Colonic mucosa (tissue), 4 donors: ENCODE measurements at regions not wholly inside any gene's neighbourhood (a gene's known extent, or its start where the extent isn't known, plus 50 kb on each side); places are given as distances from the start of the nearest gene placed in this dataset.
"Not testable (repeated sequence)": the region's sequence is repeated elsewhere in the genome, so short reads cannot be mapped to it uniquely, and the experiment has no call there.

Experiments
- DNase-seq: peaks from one replicate; pipeline ENCODE4 v3.0.0-alpha.2; 2020
- H3K27ac ChIP-seq: fragments of 200-600 bp; one replicate; pipeline ENCODE4 v1.8.0; 2021
- H3K27me3 ChIP-seq: fragments of 200-600 bp; one replicate; pipeline ENCODE4 v1.8.0; 2021
- H3K36me3 ChIP-seq: fragments of 200-600 bp; one replicate; pipeline ENCODE4 v1.8.0; 2021
- H3K4me1 ChIP-seq: fragments of 200-600 bp; one replicate; pipeline ENCODE4 v1.8.0; 2021; ENCODE audit warnings: mild to moderate bottlenecking
- H3K4me3 ChIP-seq: fragments of 200-600 bp; one replicate; pipeline ENCODE4 v1.8.0; 2021
- H3K9ac ChIP-seq, 2 donors: one replicate each; pipeline ENCODE4 v1.7.0; 2013; ENCODE audit warnings: control low read depth in 2 of 2, low read depth in 2 of 2, low read length in 2 of 2
- H3K9me3 ChIP-seq: fragments of 200-600 bp; one replicate; pipeline ENCODE4 v1.8.0; 2021
- CTCF ChIP-seq: fragments of 200-600 bp; IDR thresholded peaks from one replicate; pipeline ENCODE4 v1.8.0; 2022; ENCODE audit warnings: antibody characterized with exemption, mild to moderate bottlenecking
- intact Hi-C: fragments of 100-400 bp; cut with DNase I; formaldehyde crosslinking; loops from one replicate; pipeline ENCODE4 v1.14.1; 2022
- donor health status: healthy.
- donor health status: DM: no; HTN: no; CAD: no.
- donor health status: DM: no; HTN: no; CAD: no.

GRCh38 chr10:23648618-23649017, 209.7 kb downstream of the OTUD1 start:
- Histone ChIP-seq H3K9me3 (no peaks in the 10 kb centered on the region), H3K36me3 (no peaks in the 10 kb centered on the region), H3K27me3 (no peaks in the 10 kb centered on the region), H3K27ac (no peak overlapping the region), H3K4me3 (no peak overlapping the region), H3K4me1 (no peaks in the 10 kb centered on the region), H3K9ac (no peak overlapping the region)
- no peak for TF ChIP-seq CTCF
- intact Hi-C loops = no loop called here
- DNase-seq = no peak

GRCh38 chr10:23656735-23657134, 217.9 kb downstream of the OTUD1 start:
- no peaks in the 10 kb centered on the region for H3K36me3 ChIP-seq
- no peak for TF ChIP-seq CTCF
- H3K27ac ChIP-seq = no peak overlapping the region
- intact Hi-C loops = no loop called here
- no peaks in the 10 kb centered on the region for H3K9me3 ChIP-seq
- H3K27me3 ChIP-seq = no peaks in the 10 kb centered on the region
- no peak overlapping the region for H3K4me3 ChIP-seq
- DNase-seq = no peak
- no peaks in the 10 kb centered on the region for H3K4me1 ChIP-seq
- no peak overlapping the region for H3K9ac ChIP-seq

- intact Hi-C loops = no loop called here
- no peaks in the 10 kb centered on the region for H3K36me3 ChIP-seq
- no peaks in the 10 kb centered on the region for H3K9me3 ChIP-seq
- H3K27me3 ChIP-seq = no peaks in the 10 kb centered on the region
- H3K4me1 ChIP-seq = no peaks in the 10 kb centered on the region
- H3K27ac ChIP-seq = no peak overlapping the region
- no peak overlapping the region for H3K9ac ChIP-seq
- no peak overlapping the region for H3K4me3 ChIP-seq
- TF ChIP-seq CTCF = no peak
- no peak for DNase-seq
Observed at GRCh38 chr10:23657677-23658076, 218.8 kb downstream of the OTUD1 start.

GRCh38 chr10:23671866-23672265, 233.0 kb downstream of the OTUD1 start:
- H3K9me3 ChIP-seq, H3K27me3 ChIP-seq, DNase-seq, intact Hi-C loops, H3K36me3 ChIP-seq, H3K27ac ChIP-seq, H3K9ac ChIP-seq, H3K4me1 ChIP-seq, H3K4me3 ChIP-seq: not testable (repeated sequence)

GRCh38 chr10:23675585-23675984, 236.7 kb downstream of the OTUD1 start:
- Histone ChIP-seq H3K36me3 (no peaks in the 10 kb centered on the region), H3K9me3 (no peaks in the 10 kb centered on the region), H3K27ac (no peak overlapping the region), H3K9ac (no peak overlapping the region), H3K4me3 (no peak overlapping the region), H3K4me1 (no peaks in the 10 kb centered on the region), H3K27me3 (no peaks in the 10 kb centered on the region)
- intact Hi-C loops = no loop called here
- no peak for DNase-seq
- no peak for TF ChIP-seq CTCF

- intact Hi-C loops = no loop called here
- H3K4me3 ChIP-seq = no peak overlapping the region
- H3K9ac ChIP-seq = no peak overlapping the region
- no peaks in the 10 kb centered on the region for H3K27me3 ChIP-seq
- H3K4me1 ChIP-seq = no peaks in the 10 kb centered on the region
- no peak for TF ChIP-seq CTCF
- DNase-seq = no peak
- no peaks in the 10 kb centered on the region for H3K9me3 ChIP-seq
- H3K36me3 ChIP-seq = no peaks in the 10 kb centered on the region
- H3K27ac ChIP-seq = no peak overlapping the region
Observed at GRCh38 chr10:23676296-23676695, 237.4 kb downstream of the OTUD1 start.
